Mucosa of rectum (tissue), 2 donors: ENCODE measurements at regions not wholly inside any gene's neighbourhood (a gene's known extent, or its start where the extent isn't known, plus 50 kb on each side); places are given as distances from the start of the nearest gene placed in this dataset.

Experiments used
- H3K27ac ChIP-seq, 2 donors: one replicate each; pipeline ENCODE4 v1.7.0; 2013; ENCODE audit warnings: inconsistent platforms in 2 of 2, low read depth in 2 of 2, low read length in 2 of 2
- H3K27me3 ChIP-seq, 2 donors: one replicate each; pipeline ENCODE4 v1.7.0; 2013; ENCODE audit warnings: low read length in 2 of 2; ENCODE audit not compliant: control insufficient read depth in 2 of 2, insufficient read depth in 2 of 2
- H3K36me3 ChIP-seq, 2 donors: one replicate each; pipeline ENCODE4 v1.7.0; 2013; ENCODE audit warnings: low read length in 2 of 2; ENCODE audit not compliant: control insufficient read depth in 2 of 2, insufficient read depth in 2 of 2
- H3K4me1 ChIP-seq, 2 donors: one replicate each; pipeline ENCODE4 v1.7.0; 2013; ENCODE audit warnings: low read length in 2 of 2, mild to moderate bottlenecking in 1 of 2; ENCODE audit not compliant: control insufficient read depth in 2 of 2, insufficient read depth in 2 of 2
- H3K4me3 ChIP-seq, 2 donors: one replicate each; pipeline ENCODE4 v1.7.0; 2013; ENCODE audit warnings: low read length in 2 of 2
- H3K9ac ChIP-seq, 2 donors: one replicate each; pipeline ENCODE4 v1.7.0; 2013; ENCODE audit warnings: low read length in 2 of 2, low read depth in 1 of 2, mild to moderate bottlenecking in 1 of 2
- H3K9me3 ChIP-seq, 2 donors: one replicate each; pipeline ENCODE4 v1.7.0; 2013; ENCODE audit warnings: low read length in 2 of 2; ENCODE audit not compliant: control insufficient read depth in 2 of 2
- donor health status: healthy.
- donor health status: Normal muscosa, but diverticular disease.

DNA sequence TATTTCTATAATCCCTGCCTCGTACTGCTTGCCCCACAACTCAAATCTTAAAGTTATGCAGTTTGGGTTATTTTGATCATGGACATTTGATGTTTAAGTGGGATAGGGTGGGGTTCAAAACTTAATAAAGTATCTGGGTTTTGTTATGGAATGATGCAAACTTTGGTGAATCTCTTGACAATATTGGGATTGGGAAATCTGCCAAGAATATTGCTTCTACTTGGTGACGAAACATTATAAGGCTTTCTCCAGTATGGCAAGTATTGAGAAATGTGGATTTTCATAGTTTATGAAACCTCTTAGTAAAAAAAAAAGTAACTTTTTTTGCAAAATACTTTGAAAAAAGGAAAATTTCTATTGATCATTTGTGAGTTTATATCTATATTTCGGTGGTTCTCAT lies 130.8 kb upstream of the SFRP2 start:
- no peak overlapping the region for H3K27ac ChIP-seq
- H3K9me3 ChIP-seq: no peaks in the 10 kb centered on the region
- H3K4me1 ChIP-seq: no peaks in the 10 kb centered on the region
- no peaks in the 10 kb centered on the region for H3K36me3 ChIP-seq
- no peaks in the 10 kb centered on the region for H3K27me3 ChIP-seq
- H3K9ac ChIP-seq: no peak overlapping the region
- H3K4me3 ChIP-seq: no peak overlapping the region

- H3K4me3 ChIP-seq: no peak overlapping the region
- H3K27me3 ChIP-seq: no peaks in the 10 kb centered on the region
- H3K27ac ChIP-seq: no peak overlapping the region
- no peaks in the 10 kb centered on the region for H3K36me3 ChIP-seq
- no peak overlapping the region for H3K9ac ChIP-seq
- no peaks in the 10 kb centered on the region for H3K9me3 ChIP-seq
- H3K4me1 ChIP-seq: no peaks in the 10 kb centered on the region
Measured at GRCh38 chr4:153916273-153916755, 127.4 kb upstream of the SFRP2 start.

DNA sequence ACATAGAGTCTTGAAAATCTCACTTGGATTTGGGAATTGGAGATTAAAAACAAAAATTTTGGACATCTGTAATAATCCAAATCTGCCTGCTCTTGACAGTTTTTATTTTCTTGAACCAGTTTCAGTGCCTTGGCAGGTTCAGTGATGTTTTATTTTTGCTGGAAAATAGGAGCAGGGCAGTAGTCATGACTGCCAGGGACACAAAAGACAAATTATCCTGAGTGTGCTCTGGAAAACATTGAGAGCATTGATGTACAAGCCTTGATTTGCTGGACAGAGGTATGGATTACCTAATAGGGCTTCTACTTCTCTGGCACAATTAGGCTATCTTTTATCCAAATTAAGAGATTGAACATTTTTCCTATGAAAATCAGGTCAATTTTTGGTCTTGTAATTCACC lies 123.4 kb upstream of the SFRP2 start:
- no peaks in the 10 kb centered on the region for H3K4me1 ChIP-seq
- no peaks in the 10 kb centered on the region for H3K36me3 ChIP-seq
- H3K9ac ChIP-seq: no peak overlapping the region
- no peak overlapping the region for H3K27ac ChIP-seq
- H3K4me3 ChIP-seq: no peak overlapping the region
- H3K9me3 ChIP-seq: no peaks in the 10 kb centered on the region
- no peaks in the 10 kb centered on the region for H3K27me3 ChIP-seq

GRCh38 chr4:153909672-153910071 lies 120.8 kb upstream of the SFRP2 start:
- H3K9me3 ChIP-seq: no peaks in the 10 kb centered on the region
- H3K36me3 ChIP-seq: no peaks in the 10 kb centered on the region
- H3K4me1 ChIP-seq: no peaks in the 10 kb centered on the region
- H3K4me3 ChIP-seq: no peak overlapping the region
- no peak overlapping the region for H3K27ac ChIP-seq
- no peak overlapping the region for H3K9ac ChIP-seq
- no peaks in the 10 kb centered on the region for H3K27me3 ChIP-seq

DNA sequence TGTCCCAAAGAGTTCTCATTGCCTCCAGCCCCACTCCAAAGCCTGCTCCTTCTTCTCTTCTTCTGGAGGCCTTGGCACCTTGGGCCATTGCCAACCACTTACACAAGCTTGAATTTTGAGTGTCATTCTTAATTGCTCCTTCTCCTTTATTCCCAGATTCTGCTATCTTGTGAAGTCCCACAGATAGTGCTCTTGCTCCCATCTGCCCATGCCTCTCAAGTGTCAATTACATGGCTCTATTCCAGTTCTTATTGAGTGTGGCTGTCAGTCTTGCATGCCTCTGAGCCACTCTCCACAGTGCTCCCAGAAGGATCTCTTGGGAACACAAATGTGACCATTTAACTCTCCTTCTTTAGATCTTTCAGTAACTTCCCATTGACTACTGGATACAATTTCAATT lies 117.3 kb upstream of the SFRP2 start:
- H3K36me3 ChIP-seq: no peaks in the 10 kb centered on the region
- H3K27me3 ChIP-seq: no peaks in the 10 kb centered on the region
- H3K27ac ChIP-seq: no peak overlapping the region
- no peaks in the 10 kb centered on the region for H3K4me1 ChIP-seq
- no peak overlapping the region for H3K4me3 ChIP-seq
- H3K9me3 ChIP-seq: no peaks in the 10 kb centered on the region
- H3K9ac ChIP-seq: no peak overlapping the region

DNA sequence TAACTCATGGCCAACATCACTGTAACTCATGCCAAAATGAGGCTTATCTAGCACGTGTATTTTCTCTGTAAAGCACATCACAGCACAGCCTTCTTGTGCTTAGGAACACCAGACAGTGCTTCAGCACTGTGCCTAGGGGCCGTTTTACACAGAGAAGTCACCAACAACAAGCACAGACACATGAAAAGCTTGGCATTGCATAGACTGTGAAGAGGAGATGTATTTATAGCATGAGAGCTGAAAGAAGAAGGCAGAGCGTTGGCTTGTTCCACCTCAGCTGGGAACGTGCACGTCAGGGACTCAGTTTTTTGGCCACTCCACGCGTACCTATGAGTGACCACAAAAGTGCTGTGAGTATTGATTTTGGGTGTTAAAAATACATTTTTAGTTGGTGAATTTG lies 116.3 kb upstream of the SFRP2 start:
- Histone ChIP-seq H3K27me3 (no peaks in the 10 kb centered on the region), H3K4me1 (no peaks in the 10 kb centered on the region), H3K9ac (no peak overlapping the region), H3K9me3 (no peaks in the 10 kb centered on the region), H3K36me3 (no peaks in the 10 kb centered on the region), H3K4me3 (no peak overlapping the region), H3K27ac (no peak overlapping the region)

GRCh38 chr4:153904011-153904410 lies 115.1 kb upstream of the SFRP2 start:
- Histone ChIP-seq H3K4me1 (no peaks in the 10 kb centered on the region), H3K9me3 (no peaks in the 10 kb centered on the region), H3K36me3 (no peaks in the 10 kb centered on the region), H3K9ac (no peak overlapping the region), H3K4me3 (no peak overlapping the region), H3K27ac (no peak overlapping the region), H3K27me3 (no peaks in the 10 kb centered on the region)

- H3K27me3 ChIP-seq: no peaks in the 10 kb centered on the region
- H3K9ac ChIP-seq: no peak overlapping the region
- no peaks in the 10 kb centered on the region for H3K4me1 ChIP-seq
Measured at GRCh38 chr4:153901220-153901619, 112.3 kb upstream of the SFRP2 start.

DNA sequence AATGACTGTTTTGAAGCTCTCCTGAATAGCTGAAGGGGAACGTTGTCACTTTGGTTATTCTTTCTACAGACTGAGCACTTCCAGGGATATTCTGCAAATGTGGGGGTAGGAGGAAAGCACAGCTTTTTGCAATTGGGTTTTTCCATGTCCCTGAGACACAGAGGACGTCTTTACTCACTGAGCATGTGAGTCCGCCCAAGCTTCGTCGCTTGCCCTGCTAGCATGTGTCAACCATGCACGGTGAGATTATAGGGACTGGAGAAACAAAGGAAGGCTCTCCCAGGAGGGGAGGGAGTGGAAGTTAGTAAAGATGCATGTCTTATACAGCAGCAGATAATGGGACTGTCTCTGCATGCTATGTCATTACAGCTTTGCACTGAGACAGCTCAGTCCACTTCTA lies 111.5 kb upstream of the SFRP2 start:
- Histone ChIP-seq H3K9ac (no peak overlapping the region), H3K4me1 (no peaks in the 10 kb centered on the region), H3K4me3 (no peak overlapping the region), H3K36me3 (no peaks in the 10 kb centered on the region), H3K9me3 (no peaks in the 10 kb centered on the region), H3K27me3 (no peaks in the 10 kb centered on the region), H3K27ac (no peak overlapping the region)

More at GRCh38 chr4:153901220-153901619, 112.3 kb upstream of the SFRP2 start:
- Histone ChIP-seq H3K9me3 (no peaks in the 10 kb centered on the region), H3K27ac (no peak overlapping the region), H3K36me3 (no peaks in the 10 kb centered on the region), H3K4me3 (no peak overlapping the region)

GRCh38 chr4:153890761-153891160 lies 101.9 kb upstream of the SFRP2 start:
- H3K27me3 ChIP-seq: no peaks in the 10 kb centered on the region
- no peak overlapping the region for H3K9ac ChIP-seq
- no peaks in the 10 kb centered on the region for H3K4me1 ChIP-seq
- H3K36me3 ChIP-seq: no peaks in the 10 kb centered on the region
- no peaks in the 10 kb centered on the region for H3K9me3 ChIP-seq
- no peak overlapping the region for H3K27ac ChIP-seq
- no peak overlapping the region for H3K4me3 ChIP-seq

GRCh38 chr4:153887217-153887616 lies 98.3 kb upstream of the SFRP2 start:
- Histone ChIP-seq H3K9ac (no peak overlapping the region), H3K4me3 (no peak overlapping the region), H3K27me3 (no peaks in the 10 kb centered on the region), H3K4me1 (no peaks in the 10 kb centered on the region), H3K36me3 (no peaks in the 10 kb centered on the region), H3K9me3 (no peaks in the 10 kb centered on the region), H3K27ac (no peak overlapping the region)
